ENCODE measurements at regions not wholly inside any gene's neighbourhood (a gene's known extent, or its start where the extent isn't known, plus 50 kb on each side); places are given as distances from the start of the nearest gene placed in this dataset.

- no peak for TF ChIP-seq CTCF (IDR thresholded peaks at IDR 0.05)
- no peak for TF ChIP-seq MXI1 (IDR thresholded peaks at IDR 0.05; ENCODE audit: low read depth, low read length)
- no peak for TF ChIP-seq EP300 (IDR thresholded peaks at IDR 0.05; ENCODE audit: borderline replicate concordance in 1 of 2, low read depth in 1 of 2, low read length in 1 of 2)
- TF ChIP-seq TAF1 (IDR thresholded peaks at IDR 0.05; ENCODE audit: borderline replicate concordance, low read depth, low read length): no peak
- TF ChIP-seq ELF1 (IDR thresholded peaks at IDR 0.05): no peak
- no peak for TF ChIP-seq USF2 (IDR thresholded peaks at IDR 0.05; ENCODE audit: borderline replicate concordance, low read depth, low read length)
- TF ChIP-seq GABPA (IDR thresholded peaks at IDR 0.05; ENCODE audit: low read depth): no peak
- no peak for TF ChIP-seq JUND (IDR thresholded peaks at IDR 0.05)
These were observed 118.6 kb upstream of the PELI1 start for GRCh38 chr2:64262816-64263215.

Data from SK-N-SH (cell line).